Stimulated activated CD4-positive, alpha-beta T cell treated with anti-CD3 and anti-CD28 coated beads, TNF-alpha, amount 100 ng/mL, for 4 hours (primary cell): ENCODE measurements at regions not wholly inside any gene's neighbourhood (a gene's known extent, or its start where the extent isn't known, plus 50 kb on each side); places are given as distances from the start of the nearest gene placed in this dataset.
"Not testable (repeated sequence)": the region's sequence is repeated elsewhere in the genome, so short reads cannot be mapped to it uniquely, and the experiment has no call there.

Source experiments
- DNase-seq, 3 experiments: peaks; one replicate each; pipeline ENCODE4 v3.0.0-alpha.2; 2020; ENCODE audit warnings: low read depth in 3 of 3

- DNase-seq: no peak
These were observed 284.7 kb upstream of the CWC22 start for GRCh38 chr2:180291552-180292421.

GRCh38 chr2:180291060-180291459 lies 284.0 kb upstream of the CWC22 start:
- DNase-seq: no peak

- no peak for DNase-seq
These were observed 282.5 kb upstream of the CWC22 start for GRCh38 chr2:180289627-180290026.

GRCh38 chr2:180279581-180279980 lies 272.5 kb upstream of the CWC22 start:
- DNase-seq: no peak

GRCh38 chr2:180276733-180277132 lies 269.6 kb upstream of the CWC22 start:
- no peak for DNase-seq

GRCh38 chr2:180268006-180268405 lies 260.9 kb upstream of the CWC22 start:
- DNase-seq: no peak

GRCh38 chr2:180261976-180262375 lies 254.9 kb upstream of the CWC22 start:
- DNase-seq: no peak

GRCh38 chr2:180258579-180258978 lies 251.5 kb upstream of the CWC22 start:
- DNase-seq: no peak

- DNase-seq: no peak
These were observed 251.0 kb upstream of the CWC22 start for GRCh38 chr2:180258041-180258537.

- DNase-seq: no peak
These were observed 250.2 kb upstream of the CWC22 start for GRCh38 chr2:180257247-180257646.

- no peak for DNase-seq
These were observed 248.9 kb upstream of the CWC22 start for GRCh38 chr2:180255981-180256380.

GRCh38 chr2:180254872-180255271 lies 247.8 kb upstream of the CWC22 start:
- DNase-seq: no peak

GRCh38 chr2:180247658-180248057 lies 240.6 kb upstream of the CWC22 start:
- no peak for DNase-seq

GRCh38 chr2:180246268-180246667 lies 239.2 kb upstream of the CWC22 start:
- DNase-seq: no peak

- DNase-seq: no peak
These were observed 233.7 kb upstream of the CWC22 start for GRCh38 chr2:180240774-180241173.

GRCh38 chr2:180238729-180239128 lies 231.6 kb upstream of the CWC22 start:
- DNase-seq: no peak

- not testable (repeated sequence) for DNase-seq
These were observed 229.0 kb upstream of the CWC22 start for GRCh38 chr2:180236061-180236460.

- not testable (repeated sequence) for DNase-seq
These were observed 228.4 kb upstream of the CWC22 start for GRCh38 chr2:180235506-180235905.

- DNase-seq: not testable (repeated sequence)
These were observed 227.9 kb upstream of the CWC22 start for GRCh38 chr2:180234991-180235390.

- no peak for DNase-seq
These were observed 223.9 kb upstream of the CWC22 start for GRCh38 chr2:180231015-180231414.

GRCh38 chr2:180227461-180227860 lies 220.4 kb upstream of the CWC22 start:
- DNase-seq: no peak

- DNase-seq: no peak
These were observed 218.0 kb upstream of the CWC22 start for GRCh38 chr2:180225118-180225517.

GRCh38 chr2:180222644-180223043 lies 215.5 kb upstream of the CWC22 start:
- no peak for DNase-seq

GRCh38 chr2:180219491-180219890 lies 212.4 kb upstream of the CWC22 start:
- no peak for DNase-seq
